GM19438 (cell line): ENCODE measurements at regions not wholly inside any gene's neighbourhood (a gene's known extent, or its start where the extent isn't known, plus 50 kb on each side); places are given as distances from the start of the nearest gene placed in this dataset.

Experiments used
- ATAC-seq: cut with Tn5 transposase; IDR thresholded peaks from one replicate; pipeline ENCODE4 v1.9.1; 2021; ENCODE audit warnings: low read depth; ENCODE audit not compliant: unreplicated experiment

- no peak for ATAC-seq
Measured at GRCh38 chr10:106473129-106473685, 691.3 kb downstream of the SORCS1 start.

- ATAC-seq: no peak
Measured at GRCh38 chr10:106467506-106467905, 697.0 kb downstream of the SORCS1 start.

GRCh38 chr10:106457522-106457921 lies 707.0 kb downstream of the SORCS1 start:
- no peak for ATAC-seq

- no peak for ATAC-seq
Measured at GRCh38 chr10:106454233-106454632, 710.3 kb downstream of the SORCS1 start.

- no peak for ATAC-seq
Measured at GRCh38 chr10:106450966-106451365, 713.5 kb downstream of the SORCS1 start.

- ATAC-seq: no peak
Measured at GRCh38 chr10:106446920-106447319, 717.6 kb downstream of the SORCS1 start.

GRCh38 chr10:106442223-106442622 lies 722.3 kb downstream of the SORCS1 start:
- no peak for ATAC-seq

- no peak for ATAC-seq
Measured at GRCh38 chr10:106440767-106441166, 723.7 kb downstream of the SORCS1 start.

GRCh38 chr10:106440355-106440754 lies 724.2 kb downstream of the SORCS1 start:
- no peak for ATAC-seq

GRCh38 chr10:106439366-106439765 lies 725.1 kb downstream of the SORCS1 start:
- no peak for ATAC-seq

- ATAC-seq: no peak
Measured at GRCh38 chr10:106438386-106438785, 726.1 kb downstream of the SORCS1 start.

- no peak for ATAC-seq
Measured at GRCh38 chr10:106436123-106436715, 728.3 kb downstream of the SORCS1 start.

GRCh38 chr10:106435081-106435480 lies 729.4 kb downstream of the SORCS1 start:
- ATAC-seq: no peak

- ATAC-seq: no peak
Measured at GRCh38 chr10:106424981-106425380, 739.5 kb downstream of the SORCS1 start.

- ATAC-seq: no peak
Measured at GRCh38 chr10:106424054-106424453, 740.5 kb downstream of the SORCS1 start.

GRCh38 chr10:106410331-106410730 lies 754.2 kb downstream of the SORCS1 start:
- no peak for ATAC-seq

GRCh38 chr10:106405141-106405540 lies 759.4 kb downstream of the SORCS1 start:
- ATAC-seq: no peak

GRCh38 chr10:106402458-106402857 lies 762.0 kb downstream of the SORCS1 start:
- no peak for ATAC-seq

- ATAC-seq: no peak
Measured at GRCh38 chr10:106401967-106402366, 762.5 kb downstream of the SORCS1 start.

- no peak for ATAC-seq
Measured at GRCh38 chr10:106401161-106401560, 763.3 kb downstream of the SORCS1 start.

GRCh38 chr10:106399112-106399511 lies 765.4 kb downstream of the SORCS1 start:
- no peak for ATAC-seq

- no peak for ATAC-seq
Measured at GRCh38 chr10:106396192-106396591, 768.3 kb downstream of the SORCS1 start.
